IMR-90 (cell line): ENCODE measurements at regions not wholly inside any gene's neighbourhood (a gene's known extent, or its start where the extent isn't known, plus 50 kb on each side); places are given as distances from the start of the nearest gene placed in this dataset.

Source experiments
- BHLHE40 ChIP-seq: fragments of 150-350 bp; IDR thresholded peaks from 2 replicates; pipeline ENCODE4 v1.6.1; 2016; ENCODE audit warnings: mild to moderate bottlenecking, low read depth, low read length
- CEBPB ChIP-seq: IDR thresholded peaks from 2 replicates; pipeline ENCODE4 v1.6.1; 2012; ENCODE audit warnings: low read depth, low read length, improper control_type of control experiment
- FOS ChIP-seq: fragments of 150-350 bp; IDR thresholded peaks from 2 replicates; pipeline ENCODE4 v1.6.1; 2016; ENCODE audit warnings: low read depth, low read length
- MAFK ChIP-seq: IDR thresholded peaks from 2 replicates; pipeline ENCODE4 v1.6.1; 2012; ENCODE audit warnings: low read depth, low read length, improper control_type of control experiment
- POLR2A ChIP-seq: IDR thresholded peaks from 2 replicates; pipeline ENCODE4 v1.6.1; 2012; ENCODE audit warnings: mild to moderate bottlenecking, low read depth, low read length
- RAD21 ChIP-seq: IDR thresholded peaks from 2 replicates; pipeline ENCODE4 v1.6.1; 2012; ENCODE audit warnings: low read length, improper control_type of control experiment
- TF ChIP-seq, protein P1 (sequence below): fragments of 150-350 bp; IDR thresholded peaks from 2 replicates; pipeline ENCODE4 v1.6.1; 2017; ENCODE audit warnings: mild to moderate bottlenecking, antibody characterized with exemption, low read length, low read depth
- TF ChIP-seq, protein P2 (sequence below): conservative IDR thresholded peaks from 2 replicates; pipeline ENCODE4 v1.5.1; 2012; ENCODE audit warnings: mild to moderate bottlenecking, low read depth, low read length, improper control_type of control experiment

DNA sequence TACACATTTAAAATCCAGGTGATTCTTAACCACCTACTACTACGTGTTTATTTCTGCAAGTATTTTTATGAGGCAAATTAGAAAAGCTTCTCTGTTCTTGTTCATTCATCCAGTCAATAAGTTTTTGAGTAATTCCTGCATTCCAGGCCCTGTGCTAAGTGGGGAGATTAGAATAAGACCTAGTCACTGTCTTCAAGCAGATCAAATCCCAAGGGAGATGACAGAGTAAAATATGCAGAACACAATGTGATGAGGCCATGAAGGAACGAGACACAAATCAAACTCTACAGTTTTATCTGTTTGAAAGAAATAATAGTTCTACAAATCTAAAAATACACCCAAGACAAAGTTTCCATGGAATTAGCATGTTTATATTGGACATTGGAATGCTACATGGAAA is 158.8 kb downstream of the CEP120 start:
- TF ChIP-seq, protein P1, sequence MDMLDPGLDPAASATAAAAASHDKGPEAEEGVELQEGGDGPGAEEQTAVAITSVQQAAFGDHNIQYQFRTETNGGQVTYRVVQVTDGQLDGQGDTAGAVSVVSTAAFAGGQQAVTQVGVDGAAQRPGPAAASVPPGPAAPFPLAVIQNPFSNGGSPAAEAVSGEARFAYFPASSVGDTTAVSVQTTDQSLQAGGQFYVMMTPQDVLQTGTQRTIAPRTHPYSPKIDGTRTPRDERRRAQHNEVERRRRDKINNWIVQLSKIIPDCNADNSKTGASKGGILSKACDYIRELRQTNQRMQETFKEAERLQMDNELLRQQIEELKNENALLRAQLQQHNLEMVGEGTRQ = no peak
- TF ChIP-seq, protein P2, sequence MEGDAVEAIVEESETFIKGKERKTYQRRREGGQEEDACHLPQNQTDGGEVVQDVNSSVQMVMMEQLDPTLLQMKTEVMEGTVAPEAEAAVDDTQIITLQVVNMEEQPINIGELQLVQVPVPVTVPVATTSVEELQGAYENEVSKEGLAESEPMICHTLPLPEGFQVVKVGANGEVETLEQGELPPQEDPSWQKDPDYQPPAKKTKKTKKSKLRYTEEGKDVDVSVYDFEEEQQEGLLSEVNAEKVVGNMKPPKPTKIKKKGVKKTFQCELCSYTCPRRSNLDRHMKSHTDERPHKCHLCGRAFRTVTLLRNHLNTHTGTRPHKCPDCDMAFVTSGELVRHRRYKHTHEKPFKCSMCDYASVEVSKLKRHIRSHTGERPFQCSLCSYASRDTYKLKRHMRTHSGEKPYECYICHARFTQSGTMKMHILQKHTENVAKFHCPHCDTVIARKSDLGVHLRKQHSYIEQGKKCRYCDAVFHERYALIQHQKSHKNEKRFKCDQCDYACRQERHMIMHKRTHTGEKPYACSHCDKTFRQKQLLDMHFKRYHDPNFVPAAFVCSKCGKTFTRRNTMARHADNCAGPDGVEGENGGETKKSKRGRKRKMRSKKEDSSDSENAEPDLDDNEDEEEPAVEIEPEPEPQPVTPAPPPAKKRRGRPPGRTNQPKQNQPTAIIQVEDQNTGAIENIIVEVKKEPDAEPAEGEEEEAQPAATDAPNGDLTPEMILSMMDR = no peak
- no peak for TF ChIP-seq POLR2A
- no peak for TF ChIP-seq CEBPB
- no peak for TF ChIP-seq BHLHE40
- no peak for TF ChIP-seq RAD21
- no peak for TF ChIP-seq FOS
- TF ChIP-seq MAFK = no peak
